ENCODE measurements at regions not wholly inside any gene's neighbourhood (a gene's known extent, or its start where the extent isn't known, plus 50 kb on each side); places are given as distances from the start of the nearest gene placed in this dataset.
"Not testable (repeated sequence)": the region's sequence is repeated elsewhere in the genome, so short reads cannot be mapped to it uniquely, and the experiment has no call there.

GRCh38 chr3:40645883-40646282 lies 121.1 kb downstream of the ZNF621 start:
- peak; percentile 2 for DNase-seq

GRCh38 chr3:40649346-40649745 lies 124.6 kb downstream of the ZNF621 start:
- DNase-seq = no peak

- no peak for DNase-seq
These were observed 127.3 kb downstream of the ZNF621 start for GRCh38 chr3:40652072-40652471.

- DNase-seq = no peak
These were observed 128.2 kb downstream of the ZNF621 start for GRCh38 chr3:40653001-40653400.

GRCh38 chr3:40653878-40654277 lies 129.1 kb downstream of the ZNF621 start:
- no peak for DNase-seq

- no peak for DNase-seq
These were observed 130.8 kb downstream of the ZNF621 start for GRCh38 chr3:40655551-40655950.

GRCh38 chr3:40657623-40658022 lies 132.9 kb downstream of the ZNF621 start:
- no peak for DNase-seq

- DNase-seq = no peak
These were observed 133.5 kb downstream of the ZNF621 start for GRCh38 chr3:40658305-40658704.

- DNase-seq = no peak
These were observed 135.8 kb downstream of the ZNF621 start for GRCh38 chr3:40660554-40660953.

- DNase-seq = no peak
These were observed 136.5 kb downstream of the ZNF621 start for GRCh38 chr3:40661284-40661683.

GRCh38 chr3:40663280-40663679 lies 138.5 kb downstream of the ZNF621 start:
- no peak for DNase-seq

- no peak for DNase-seq
These were observed 144.4 kb downstream of the ZNF621 start for GRCh38 chr3:40669176-40669575.

- DNase-seq = no peak
These were observed 148.1 kb downstream of the ZNF621 start for GRCh38 chr3:40672861-40673260.

- no peak for DNase-seq
These were observed 152.6 kb downstream of the ZNF621 start for GRCh38 chr3:40677321-40677720.

- DNase-seq = no peak
These were observed 153.0 kb downstream of the ZNF621 start for GRCh38 chr3:40677749-40678148.

- DNase-seq = no peak
These were observed 154.5 kb downstream of the ZNF621 start for GRCh38 chr3:40679290-40679689.

- DNase-seq = no peak
These were observed 156.2 kb downstream of the ZNF621 start for GRCh38 chr3:40680685-40681657.

GRCh38 chr3:40681658-40682055 lies 156.9 kb downstream of the ZNF621 start:
- no peak for DNase-seq

- DNase-seq = no peak
These were observed 165.1 kb downstream of the ZNF621 start for GRCh38 chr3:40689837-40690236.

- no peak for DNase-seq
These were observed 166.1 kb downstream of the ZNF621 start for GRCh38 chr3:40690749-40691451.

GRCh38 chr3:40691452-40691861 lies 166.7 kb downstream of the ZNF621 start:
- DNase-seq = no peak

- DNase-seq = no peak
These were observed 171.1 kb downstream of the ZNF621 start for GRCh38 chr3:40695848-40696247.

GRCh38 chr3:40698611-40699010 lies 173.9 kb downstream of the ZNF621 start:
- not testable (repeated sequence) for DNase-seq

Data from fibroblast of skin of scalp (primary cell).